ENCODE measurements at regions not wholly inside any gene's neighbourhood (a gene's known extent, or its start where the extent isn't known, plus 50 kb on each side); places are given as distances from the start of the nearest gene placed in this dataset.

GRCh38 chr11:100561323-100561722 is 125.8 kb upstream of the ARHGAP42 start:
- Histone ChIP-seq H3K9me3 (replicated peaks; ENCODE audit: low read length) (no peaks in the 10 kb centered on the region), H3K4me3 (ENCODE audit: low read length) (no peak overlapping the region), H3K27me3 (ENCODE audit: control insufficient read depth, insufficient read depth, low read length) (no peaks in the 10 kb centered on the region), H3K4me2 (ENCODE audit: low read length) (no peak overlapping the region), H3K9ac (ENCODE audit: low read depth, low read length) (no peak overlapping the region), H3K36me3 (ENCODE audit: insufficient read depth, low read length) (no peaks in the 10 kb centered on the region), H3K4me1 (ENCODE audit: control insufficient read depth, insufficient read depth, low read length) (peaks cover 19% of the 10 kb centered on the region)

- Histone ChIP-seq H3K4me2 (ENCODE audit: low read length) (peak overlapping the region; percentile 43), H3K9me3 (replicated peaks; ENCODE audit: low read length) (no peaks in the 10 kb centered on the region), H3K36me3 (ENCODE audit: insufficient read depth, low read length) (no peaks in the 10 kb centered on the region), H3K27me3 (ENCODE audit: control insufficient read depth, insufficient read depth, low read length) (no peaks in the 10 kb centered on the region), H3K9ac (ENCODE audit: low read depth, low read length) (no peak overlapping the region), H3K4me1 (ENCODE audit: control insufficient read depth, insufficient read depth, low read length) (peaks cover 19% of the 10 kb centered on the region), H3K4me3 (ENCODE audit: low read length) (peak overlapping the region; percentile 7)
Measured at GRCh38 chr11:100562128-100562527, 125.0 kb upstream of the ARHGAP42 start.

- H3K4me1 ChIP-seq (ENCODE audit: control insufficient read depth, insufficient read depth, low read length): peaks cover 16% of the 10 kb centered on the region
- no peaks in the 10 kb centered on the region for H3K36me3 ChIP-seq (ENCODE audit: insufficient read depth, low read length)
Measured at GRCh38 chr11:100563541-100564280, 123.4 kb upstream of the ARHGAP42 start.

GRCh38 chr11:100573911-100574513 is 113.1 kb upstream of the ARHGAP42 start:
- no peaks in the 10 kb centered on the region for H3K9me3 ChIP-seq (replicated peaks; ENCODE audit: low read length)
- no peak overlapping the region for H3K4me3 ChIP-seq (ENCODE audit: low read length)
- no peaks in the 10 kb centered on the region for H3K36me3 ChIP-seq (ENCODE audit: insufficient read depth, low read length)
- H3K27me3 ChIP-seq (ENCODE audit: control insufficient read depth, insufficient read depth, low read length): no peaks in the 10 kb centered on the region
- H3K4me2 ChIP-seq (ENCODE audit: low read length): no peak overlapping the region
- no peak overlapping the region for H3K9ac ChIP-seq (ENCODE audit: low read depth, low read length)
- H3K4me1 ChIP-seq (ENCODE audit: control insufficient read depth, insufficient read depth, low read length): no peaks in the 10 kb centered on the region

More at GRCh38 chr11:100563541-100564280, 123.4 kb upstream of the ARHGAP42 start:
- Histone ChIP-seq H3K27me3 (ENCODE audit: control insufficient read depth, insufficient read depth, low read length) (no peaks in the 10 kb centered on the region), H3K9ac (ENCODE audit: low read depth, low read length) (no peak overlapping the region), H3K4me3 (ENCODE audit: low read length) (no peak overlapping the region), H3K9me3 (replicated peaks; ENCODE audit: low read length) (no peaks in the 10 kb centered on the region), H3K4me2 (ENCODE audit: low read length) (no peak overlapping the region)

GRCh38 chr11:100574894-100575769 is 112.0 kb upstream of the ARHGAP42 start:
- H3K36me3 ChIP-seq (ENCODE audit: insufficient read depth, low read length): no peaks in the 10 kb centered on the region
- no peak overlapping the region for H3K9ac ChIP-seq (ENCODE audit: low read depth, low read length)
- H3K4me3 ChIP-seq (ENCODE audit: low read length): no peak overlapping the region
- H3K9me3 ChIP-seq (replicated peaks; ENCODE audit: low read length): no peaks in the 10 kb centered on the region
- no peaks in the 10 kb centered on the region for H3K4me1 ChIP-seq (ENCODE audit: control insufficient read depth, insufficient read depth, low read length)
- H3K4me2 ChIP-seq (ENCODE audit: low read length): no peak overlapping the region
- no peaks in the 10 kb centered on the region for H3K27me3 ChIP-seq (ENCODE audit: control insufficient read depth, insufficient read depth, low read length)

- Histone ChIP-seq H3K9me3 (replicated peaks; ENCODE audit: low read length) (no peaks in the 10 kb centered on the region), H3K4me2 (ENCODE audit: low read length) (peak overlapping the region; percentile 55), H3K4me1 (ENCODE audit: control insufficient read depth, insufficient read depth, low read length) (no peaks in the 10 kb centered on the region), H3K9ac (ENCODE audit: low read depth, low read length) (no peak overlapping the region), H3K4me3 (ENCODE audit: low read length) (no peak overlapping the region), H3K36me3 (ENCODE audit: insufficient read depth, low read length) (no peaks in the 10 kb centered on the region), H3K27me3 (ENCODE audit: control insufficient read depth, insufficient read depth, low read length) (no peaks in the 10 kb centered on the region)
Measured at GRCh38 chr11:100575860-100576717, 111.0 kb upstream of the ARHGAP42 start.

- Histone ChIP-seq H3K27me3 (ENCODE audit: control insufficient read depth, insufficient read depth, low read length) (no peaks in the 10 kb centered on the region), H3K9ac (ENCODE audit: low read depth, low read length) (no peak overlapping the region), H3K4me1 (ENCODE audit: control insufficient read depth, insufficient read depth, low read length) (no peaks in the 10 kb centered on the region), H3K4me2 (ENCODE audit: low read length) (no peak overlapping the region), H3K4me3 (ENCODE audit: low read length) (no peak overlapping the region), H3K36me3 (ENCODE audit: insufficient read depth, low read length) (no peaks in the 10 kb centered on the region), H3K9me3 (replicated peaks; ENCODE audit: low read length) (no peaks in the 10 kb centered on the region)
Measured at GRCh38 chr11:100576718-100577021, 110.4 kb upstream of the ARHGAP42 start.

GRCh38 chr11:100578831-100579311 is 108.2 kb upstream of the ARHGAP42 start:
- no peak overlapping the region for H3K4me3 ChIP-seq (ENCODE audit: low read length)
- no peak overlapping the region for H3K9ac ChIP-seq (ENCODE audit: low read depth, low read length)
- no peaks in the 10 kb centered on the region for H3K9me3 ChIP-seq (replicated peaks; ENCODE audit: low read length)
- no peaks in the 10 kb centered on the region for H3K36me3 ChIP-seq (ENCODE audit: insufficient read depth, low read length)
- H3K4me1 ChIP-seq (ENCODE audit: control insufficient read depth, insufficient read depth, low read length): no peaks in the 10 kb centered on the region
- no peaks in the 10 kb centered on the region for H3K27me3 ChIP-seq (ENCODE audit: control insufficient read depth, insufficient read depth, low read length)
- no peak overlapping the region for H3K4me2 ChIP-seq (ENCODE audit: low read length)

GRCh38 chr11:100581318-100581717 is 105.8 kb upstream of the ARHGAP42 start:
- Histone ChIP-seq H3K9me3 (replicated peaks; ENCODE audit: low read length) (no peaks in the 10 kb centered on the region), H3K36me3 (ENCODE audit: insufficient read depth, low read length) (no peaks in the 10 kb centered on the region), H3K4me1 (ENCODE audit: control insufficient read depth, insufficient read depth, low read length) (no peaks in the 10 kb centered on the region), H3K9ac (ENCODE audit: low read depth, low read length) (no peak overlapping the region), H3K27me3 (ENCODE audit: control insufficient read depth, insufficient read depth, low read length) (no peaks in the 10 kb centered on the region), H3K4me2 (ENCODE audit: low read length) (no peak overlapping the region), H3K4me3 (ENCODE audit: low read length) (no peak overlapping the region)

DNA sequence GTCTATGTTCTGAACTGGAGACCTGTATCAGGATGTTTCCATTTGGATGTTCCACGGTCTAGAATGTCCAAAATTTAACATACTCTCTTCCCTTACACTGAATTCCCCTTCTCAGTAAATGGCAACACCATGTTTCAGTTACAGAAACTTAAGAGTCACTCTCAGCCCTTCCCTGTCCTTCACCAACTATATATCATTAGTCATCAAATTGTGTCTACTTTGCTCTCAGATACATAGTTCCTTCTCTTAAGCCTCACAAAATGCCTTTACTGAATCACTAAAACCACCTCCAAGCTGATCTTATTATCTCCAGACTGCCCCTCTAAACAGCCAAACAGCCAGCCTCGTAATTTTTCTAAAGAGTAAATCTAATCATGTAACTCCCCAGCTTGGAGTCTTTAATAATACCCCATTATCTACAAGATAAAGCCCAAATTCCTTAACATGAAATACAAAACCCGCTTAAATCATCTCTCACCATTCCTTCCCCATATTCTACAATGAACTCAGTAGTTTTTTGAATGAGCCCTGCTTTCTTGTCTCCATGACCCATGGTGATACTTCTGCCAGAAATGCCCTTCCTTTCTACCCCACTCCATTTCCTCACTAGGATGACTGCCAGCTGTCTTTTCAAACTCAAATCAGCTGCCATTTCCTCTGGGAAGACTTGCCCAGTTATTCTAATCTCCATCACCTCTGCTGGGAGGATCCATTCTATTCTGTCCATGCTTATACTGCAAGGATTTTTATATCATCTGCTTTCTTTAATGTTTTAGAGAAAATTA is 102.7 kb upstream of the ARHGAP42 start:
- H3K27me3 ChIP-seq (ENCODE audit: control insufficient read depth, insufficient read depth, low read length): no peaks in the 10 kb centered on the region

More for the DNA sequence above, 102.7 kb upstream of the ARHGAP42 start:
- Histone ChIP-seq H3K4me2 (ENCODE audit: low read length) (no peak overlapping the region), H3K9me3 (replicated peaks; ENCODE audit: low read length) (no peaks in the 10 kb centered on the region), H3K36me3 (ENCODE audit: insufficient read depth, low read length) (no peaks in the 10 kb centered on the region), H3K4me3 (ENCODE audit: low read length) (no peak overlapping the region), H3K9ac (ENCODE audit: low read depth, low read length) (no peak overlapping the region), H3K4me1 (ENCODE audit: control insufficient read depth, insufficient read depth, low read length) (no peaks in the 10 kb centered on the region)
